Neural cell (in vitro differentiated cells): ENCODE measurements at regions not wholly inside any gene's neighbourhood (a gene's known extent, or its start where the extent isn't known, plus 50 kb on each side); places are given as distances from the start of the nearest gene placed in this dataset.

Experiments used
- CTCF ChIP-seq: fragments of 450-650 bp; IDR thresholded peaks from 2 replicates; pipeline ENCODE4 v1.5.1; 2014; ENCODE audit warnings: antibody characterized with exemption, mild to moderate bottlenecking, moderate library complexity; ENCODE audit not compliant: poor library complexity, severe bottlenecking
- SMC3 ChIP-seq: fragments of 450-650 bp; conservative IDR thresholded peaks from 2 replicates; pipeline ENCODE4 v1.6.1; 2014; ENCODE audit warnings: antibody characterized with exemption, mild to moderate bottlenecking, moderate library complexity; ENCODE audit not compliant: poor library complexity

- no peak for TF ChIP-seq CTCF
- TF ChIP-seq SMC3, result no peak
These were observed 139.9 kb upstream of the IGSF21 start for GRCh38 chr1:17967623-17968255.
